Activated CD8-positive, alpha-beta memory T cell treated with anti-CD3 and anti-CD28 coated beads, Interleukin-2, amount 50 U/mL, for 4 hours (primary cell): ENCODE measurements at regions not wholly inside any gene's neighbourhood (a gene's known extent, or its start where the extent isn't known, plus 50 kb on each side); places are given as distances from the start of the nearest gene placed in this dataset.
A peak's percentile ranks its signal among the peaks of the same experiment; 100 is the strongest.
"Not testable (repeated sequence)": the region's sequence is repeated elsewhere in the genome, so short reads cannot be mapped to it uniquely, and the experiment has no call there.

Experiments
- DNase-seq: peaks from one replicate; pipeline ENCODE4 v3.0.0-alpha.2; 2020

DNA sequence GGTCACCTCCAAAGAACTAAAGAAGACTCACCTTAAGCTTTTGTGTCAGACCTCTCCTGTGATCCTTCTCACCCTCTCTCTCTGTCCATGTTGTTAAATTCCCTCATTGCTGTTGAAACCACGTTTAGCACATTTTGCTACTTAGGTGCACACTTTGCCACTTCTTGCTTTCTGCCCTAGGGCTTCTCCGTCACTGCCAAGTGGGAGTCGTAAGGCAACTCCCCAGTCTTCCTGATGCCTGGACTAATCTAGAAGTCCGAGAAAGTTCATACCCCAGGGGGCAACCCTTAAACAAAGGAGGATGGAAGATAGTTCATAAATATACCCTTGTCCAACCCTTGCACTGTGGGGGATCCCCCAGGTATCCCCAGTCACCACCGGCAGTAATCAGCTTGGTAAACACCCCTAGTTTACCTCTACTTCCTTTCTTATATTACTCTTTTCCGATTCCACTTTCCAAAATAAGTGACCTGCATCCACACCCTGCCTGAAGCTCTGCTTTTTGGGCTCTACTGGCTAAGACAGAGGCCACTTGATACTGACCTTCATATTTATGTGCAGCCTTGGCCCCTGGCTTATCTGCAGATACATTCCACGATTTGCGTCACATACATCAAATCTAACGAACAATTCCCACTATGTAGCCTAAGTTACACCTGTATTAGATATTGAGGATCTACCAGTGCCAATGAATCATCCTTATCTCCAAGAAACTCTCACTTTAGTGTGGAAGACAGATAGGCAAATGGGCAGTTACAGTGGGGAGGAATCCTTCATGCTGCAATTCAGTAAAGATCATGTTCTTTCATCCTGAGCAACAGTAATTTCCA is 776.2 kb downstream of the RNF144A start:
- no peak for DNase-seq

DNA sequence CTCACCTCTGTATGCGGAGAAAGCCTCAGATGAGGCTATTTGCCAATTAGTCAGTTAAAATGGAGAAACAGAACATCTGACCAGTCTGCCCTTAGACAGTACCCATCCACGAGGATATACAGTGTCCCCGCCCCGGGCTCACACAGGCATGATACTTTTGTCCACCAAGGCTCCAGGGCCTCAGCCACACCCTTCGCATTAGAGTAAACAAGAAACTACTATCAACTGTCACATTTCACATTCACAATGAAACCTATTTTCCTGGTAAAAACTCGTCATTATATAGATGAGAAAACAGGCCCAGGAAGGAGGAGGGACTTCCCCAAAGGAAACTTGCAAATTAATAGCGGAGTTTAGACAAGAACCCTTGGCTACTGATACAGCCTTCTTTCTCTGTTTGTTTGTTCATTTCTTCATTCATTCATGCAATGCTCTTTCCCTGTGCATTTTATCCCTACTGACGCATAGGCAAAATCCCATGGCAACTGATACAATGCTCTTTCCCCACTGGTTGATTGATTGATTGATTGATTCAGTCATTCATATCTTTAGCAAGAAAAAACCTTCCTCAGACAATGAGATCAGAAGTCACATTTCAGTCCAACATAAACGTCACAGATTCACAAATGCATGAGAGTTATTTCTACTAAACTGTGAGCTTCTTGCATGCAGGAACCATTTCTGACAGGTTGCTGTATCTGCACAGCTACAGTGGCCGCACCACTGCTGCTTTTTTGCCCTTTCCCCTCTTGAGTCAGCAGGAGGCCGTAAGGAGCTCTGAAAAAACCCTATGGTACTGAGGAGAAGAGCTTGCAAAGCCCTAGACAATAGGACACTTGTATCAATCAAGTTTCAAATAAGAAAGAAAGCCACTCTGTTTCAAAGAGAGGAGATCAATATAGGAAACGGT is 777.1 kb downstream of the RNF144A start:
- no peak for DNase-seq

DNA sequence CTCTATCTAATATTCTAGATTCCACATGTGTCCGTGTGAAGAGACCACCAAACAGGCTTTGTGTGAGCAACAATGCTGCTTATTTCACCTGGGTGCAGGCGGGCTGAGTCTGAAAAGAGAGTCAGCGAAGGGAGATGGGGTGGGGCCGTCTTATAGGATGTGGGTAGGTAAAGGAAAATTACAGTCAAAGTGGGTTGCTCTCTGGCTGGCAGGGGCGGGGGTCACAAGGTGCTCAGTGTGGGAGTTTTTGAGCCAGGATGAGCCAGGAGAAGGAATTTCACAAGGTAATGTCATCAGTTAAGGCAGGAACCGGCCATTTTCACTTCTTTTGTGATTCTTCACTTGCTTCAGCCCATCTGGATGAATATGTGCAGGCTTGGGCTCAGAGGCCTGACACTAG is 779.3 kb downstream of the RNF144A start:
- not testable (repeated sequence) for DNase-seq

DNA sequence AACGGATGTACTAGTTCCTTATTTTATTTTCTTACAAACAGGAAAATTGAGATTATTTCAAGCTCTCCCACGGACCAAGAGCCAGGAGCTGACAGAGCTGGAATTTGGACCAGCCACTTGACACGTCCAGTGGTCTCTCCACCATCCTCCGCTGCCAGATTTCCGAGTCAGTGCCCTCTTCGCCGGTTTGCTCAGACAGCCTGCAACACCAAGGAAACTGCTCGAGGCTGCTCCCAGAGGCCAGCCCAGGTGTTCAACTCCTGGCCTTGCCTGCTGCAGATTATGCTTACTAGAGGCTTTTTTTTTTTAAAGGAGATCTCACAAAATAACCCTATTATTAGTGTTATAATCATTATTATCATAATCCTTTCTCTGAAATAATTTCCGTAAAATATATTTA is 779.8 kb downstream of the RNF144A start:
- DNase-seq, result no peak

DNA sequence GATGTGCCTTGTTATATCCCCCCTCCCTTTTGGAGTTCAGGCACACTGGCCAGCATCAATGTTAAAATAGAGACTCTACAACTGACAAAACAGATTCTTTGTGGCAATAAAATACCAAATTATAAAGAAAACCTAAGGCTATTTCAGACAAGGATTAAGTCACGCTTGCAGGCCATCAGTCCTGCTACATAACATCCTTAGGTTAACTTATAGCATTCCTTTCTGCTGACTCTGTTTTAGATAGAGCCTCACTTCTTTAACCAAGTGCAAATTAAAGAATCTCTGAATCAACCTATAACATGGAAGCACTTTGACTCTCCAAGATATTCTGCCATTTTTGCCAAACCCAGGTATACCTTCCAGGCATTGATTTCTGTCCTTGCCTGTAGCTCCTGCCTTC is 784.6 kb downstream of the RNF144A start:
- no peak for DNase-seq

DNA sequence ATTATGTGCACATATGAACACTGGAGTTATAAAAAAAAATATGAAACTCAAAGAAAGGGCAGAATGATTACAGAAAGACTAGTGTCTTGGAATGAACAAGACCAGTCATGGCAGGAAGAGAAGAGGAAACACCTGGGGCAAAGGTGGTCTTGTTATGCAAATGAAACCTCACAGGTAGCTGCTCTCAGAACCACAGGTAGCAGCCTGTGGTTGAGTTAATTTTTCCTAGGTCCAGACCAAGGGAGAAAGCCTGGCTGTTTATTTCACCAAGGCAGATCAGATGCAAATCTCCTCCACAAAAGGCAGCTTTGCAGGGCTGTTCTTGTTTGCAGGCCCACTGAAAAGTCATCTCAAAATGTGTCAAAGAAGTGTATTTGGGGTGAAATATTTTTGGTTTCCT is 785.8 kb downstream of the RNF144A start:
- no peak for DNase-seq

DNA sequence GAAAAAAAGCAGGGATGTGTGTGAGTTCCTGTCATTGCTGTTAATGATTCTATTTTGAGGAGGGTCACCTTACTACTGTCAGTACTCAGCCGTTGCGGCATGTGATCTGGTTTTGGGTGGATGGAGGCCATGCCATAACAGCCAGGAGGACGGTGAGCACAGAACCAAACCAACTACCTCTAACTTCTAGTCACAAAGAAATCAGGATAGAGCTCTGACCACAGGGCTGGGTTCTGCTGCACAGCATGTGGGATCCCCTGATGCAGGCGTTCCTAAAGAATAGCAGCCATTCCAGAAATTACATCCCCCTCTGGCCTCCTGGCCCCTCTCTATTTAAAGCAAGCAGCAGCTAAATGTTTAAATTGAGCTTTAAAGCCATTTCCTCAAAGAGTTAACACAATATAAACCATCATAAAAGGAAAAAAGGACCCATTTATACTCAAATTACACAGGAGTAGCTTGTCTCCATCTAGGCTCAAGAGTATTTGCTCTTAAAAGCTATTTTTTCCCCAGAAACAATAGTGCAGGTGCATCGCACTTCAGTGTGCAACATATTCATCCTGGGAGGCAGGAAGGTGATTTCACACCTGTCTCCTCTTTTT is 786.4 kb downstream of the RNF144A start:
- DNase-seq, result no peak

DNA sequence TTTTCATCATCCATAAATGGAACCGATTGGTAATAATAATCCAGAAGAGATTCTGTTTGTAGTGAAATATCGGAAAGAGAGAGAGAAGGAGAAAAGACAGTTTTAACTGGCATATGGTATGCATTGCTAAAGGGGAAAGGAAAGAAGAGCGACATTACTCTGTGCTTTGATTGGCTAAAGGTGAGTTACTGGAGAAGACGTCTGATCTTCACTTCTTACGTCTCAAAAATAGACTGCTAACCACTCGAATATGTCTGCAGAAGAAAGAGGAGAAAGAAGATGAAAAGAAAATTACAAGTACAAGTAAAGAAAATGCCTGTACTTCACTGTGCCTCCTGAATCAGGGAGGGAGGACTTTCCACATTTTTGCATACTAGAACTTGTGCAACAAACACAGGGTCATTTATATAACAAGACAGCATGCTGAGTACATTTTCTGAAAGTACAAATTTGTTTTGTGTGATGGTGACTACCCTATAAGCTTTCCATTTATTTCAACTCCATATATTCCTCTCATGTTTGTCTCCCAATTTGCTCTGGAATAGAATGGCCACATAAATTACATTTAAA is 787.2 kb downstream of the RNF144A start:
- DNase-seq, result no peak

DNA sequence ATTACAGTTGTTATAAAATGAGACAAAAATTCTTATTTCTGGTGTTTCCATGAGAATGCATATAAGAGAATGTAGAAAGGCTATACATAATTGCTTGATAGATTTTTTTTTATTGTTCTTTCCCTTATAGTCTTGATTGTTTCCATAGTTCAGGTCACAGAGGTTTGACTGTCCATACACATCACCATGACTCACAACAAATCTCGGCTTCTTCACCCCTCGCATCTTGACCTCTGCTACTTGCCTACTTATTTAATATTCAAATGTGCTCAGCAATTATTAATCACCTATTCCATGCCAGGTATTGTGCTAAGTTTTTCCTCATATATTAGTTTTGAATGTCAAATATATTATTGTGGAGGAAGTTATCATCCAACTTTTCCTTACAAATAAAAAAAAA is 789.6 kb downstream of the RNF144A start:
- no peak for DNase-seq

DNA sequence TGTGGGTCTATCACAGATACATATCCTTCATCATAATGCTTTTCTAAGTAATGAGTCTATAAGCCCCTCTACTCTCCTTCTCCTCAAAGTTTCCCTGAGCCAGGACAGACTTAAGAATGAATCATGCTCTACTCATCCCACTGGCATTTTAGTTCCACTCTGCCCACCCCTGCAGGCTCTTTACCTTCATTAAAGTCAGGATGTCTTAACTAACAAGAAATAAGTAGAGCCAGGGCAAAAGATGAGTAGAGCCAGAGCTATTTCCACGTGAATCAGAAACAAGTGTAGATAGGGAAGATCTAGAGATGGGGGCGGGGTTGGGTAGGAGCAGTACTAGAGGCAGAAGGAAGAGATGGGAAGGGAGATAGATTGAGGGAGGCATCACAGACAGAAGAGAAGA is 790.5 kb downstream of the RNF144A start:
- no peak for DNase-seq

DNA sequence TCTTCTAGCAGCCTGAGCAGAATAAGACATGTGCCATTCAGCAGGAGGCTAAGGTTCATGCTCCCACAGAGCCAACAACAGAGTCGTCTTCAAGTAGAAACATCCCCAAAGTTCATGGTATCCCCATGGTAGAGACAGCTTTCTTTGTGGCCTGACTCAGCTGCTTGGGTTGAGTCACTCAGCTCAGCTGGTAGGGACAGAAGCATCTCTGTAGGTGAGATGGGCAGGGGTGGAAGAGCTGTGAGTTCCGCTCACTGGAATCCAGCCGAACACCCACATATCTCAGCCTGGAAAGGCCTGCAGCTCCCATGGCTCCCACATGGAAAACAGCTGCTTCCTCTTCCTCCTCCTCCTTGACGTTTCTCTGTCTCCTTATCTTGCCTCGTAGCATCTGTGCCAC is 792.7 kb downstream of the RNF144A start:
- no peak for DNase-seq

DNA sequence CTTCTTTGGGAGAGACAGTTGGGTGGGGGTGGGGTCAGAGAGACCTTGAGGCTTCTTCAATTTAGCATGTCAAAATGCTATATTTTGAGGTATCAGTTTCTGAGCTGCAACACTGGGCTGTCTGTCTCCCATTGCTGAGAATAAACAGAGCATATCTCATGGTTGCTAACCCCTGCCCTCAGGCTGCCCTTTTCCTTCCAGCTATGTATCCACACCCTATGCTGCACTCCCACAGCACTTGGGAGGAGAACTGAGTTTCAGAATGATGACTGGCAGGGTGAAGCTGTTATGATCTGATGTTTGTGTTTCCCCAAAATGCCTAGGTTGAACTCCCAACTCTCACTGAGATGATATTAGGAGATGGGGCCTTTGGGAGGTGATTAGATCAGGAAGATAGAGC is 794.0 kb downstream of the RNF144A start:
- no peak for DNase-seq

DNA sequence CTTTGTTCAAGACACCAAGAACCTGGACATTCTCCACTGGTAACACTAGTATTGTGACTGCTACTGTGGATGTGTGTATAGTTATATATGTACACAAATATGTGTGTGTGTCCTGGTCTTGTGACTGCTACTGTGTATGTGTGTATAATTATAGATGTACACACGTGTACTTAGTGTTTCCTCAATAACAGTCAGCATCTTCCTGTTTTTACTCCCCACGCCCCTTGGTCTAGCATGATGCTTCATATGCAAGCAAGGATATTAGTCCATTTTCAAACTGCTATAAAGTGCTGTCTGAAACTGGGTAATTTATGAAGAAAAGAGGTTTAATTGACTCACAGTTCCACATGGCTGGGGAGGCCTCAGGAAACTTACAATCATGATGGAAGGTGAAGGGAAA is 802.7 kb downstream of the RNF144A start:
- DNase-seq, result no peak

DNA sequence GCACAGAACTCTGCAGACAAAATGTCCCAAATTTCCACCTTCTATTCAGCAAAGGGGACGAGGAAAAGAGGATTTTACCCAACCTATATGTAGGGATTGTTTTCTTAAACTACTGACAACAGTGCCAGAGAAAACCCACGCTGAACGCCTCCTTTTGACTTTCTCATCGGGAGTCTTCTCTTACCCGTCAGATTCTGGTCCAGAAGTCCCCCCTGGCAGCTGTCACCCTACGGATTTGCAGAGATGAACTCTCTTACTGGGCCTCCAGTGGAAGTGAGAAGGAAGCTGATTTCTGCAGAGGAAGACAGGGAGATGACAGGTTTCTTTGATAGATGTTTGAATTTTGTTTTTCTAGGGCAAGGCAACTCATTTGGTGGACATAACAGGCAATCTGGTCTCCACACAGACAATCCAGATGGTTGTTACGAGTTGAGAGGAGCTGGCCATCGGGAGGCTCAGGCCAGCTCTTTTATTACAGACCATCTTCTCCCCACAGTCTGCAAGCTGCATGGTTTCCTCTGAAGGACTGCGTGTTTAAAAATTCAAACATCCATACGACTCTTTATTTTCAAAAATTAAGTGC is 804.3 kb downstream of the RNF144A start:
- DNase-seq, result no peak

DNA sequence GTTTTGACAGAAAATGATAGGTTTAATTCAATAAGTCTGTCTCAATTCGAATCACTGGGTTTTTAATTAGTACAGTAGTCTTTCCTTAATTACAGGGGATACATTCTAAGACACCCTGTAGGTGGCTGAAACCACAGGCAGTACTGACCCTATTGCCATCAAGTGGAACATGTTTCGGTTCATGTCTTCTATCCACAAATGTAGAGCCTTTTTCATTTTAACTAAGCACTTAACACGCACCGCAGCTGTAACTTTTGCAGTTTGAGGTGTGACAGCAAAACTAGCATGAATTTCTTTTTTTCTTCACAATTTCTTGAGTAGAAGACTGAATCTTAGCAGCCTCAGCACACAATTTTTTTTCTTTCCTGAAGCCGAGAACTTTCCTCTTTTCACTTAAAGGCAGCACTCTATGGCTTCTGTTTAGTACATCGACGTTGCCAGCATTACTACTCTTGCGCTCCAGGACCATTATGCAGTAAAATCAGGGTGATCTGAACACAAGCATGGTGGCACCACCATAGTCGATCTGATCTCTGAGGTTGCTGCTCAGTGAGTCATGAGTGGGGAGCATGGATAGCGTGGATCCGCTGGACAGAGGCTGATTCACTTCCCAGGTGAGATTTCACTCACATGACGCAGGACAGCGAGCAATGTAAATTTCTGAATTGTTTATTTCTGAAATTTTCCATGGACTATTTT is 805.1 kb downstream of the RNF144A start:
- DNase-seq, result no peak

DNA sequence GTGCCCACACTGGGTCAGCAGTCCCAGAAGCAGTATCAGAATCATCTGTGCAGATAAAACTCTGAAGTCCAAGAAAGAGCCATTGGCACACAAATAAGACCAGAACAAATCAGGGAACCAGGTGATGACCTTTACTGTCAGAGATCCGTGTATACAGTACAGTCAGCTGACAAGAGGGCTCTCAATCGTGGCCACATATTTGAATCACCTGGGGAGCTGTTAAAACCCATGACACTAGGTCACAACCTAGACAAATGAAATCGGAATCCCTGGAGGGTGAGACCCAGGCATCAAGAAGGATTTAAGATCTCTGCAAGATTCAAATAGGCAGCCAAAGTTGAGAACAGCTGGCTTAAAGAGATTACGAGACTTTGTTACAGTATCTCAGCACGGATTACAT is 807.1 kb downstream of the RNF144A start:
- DNase-seq, result no peak

DNA sequence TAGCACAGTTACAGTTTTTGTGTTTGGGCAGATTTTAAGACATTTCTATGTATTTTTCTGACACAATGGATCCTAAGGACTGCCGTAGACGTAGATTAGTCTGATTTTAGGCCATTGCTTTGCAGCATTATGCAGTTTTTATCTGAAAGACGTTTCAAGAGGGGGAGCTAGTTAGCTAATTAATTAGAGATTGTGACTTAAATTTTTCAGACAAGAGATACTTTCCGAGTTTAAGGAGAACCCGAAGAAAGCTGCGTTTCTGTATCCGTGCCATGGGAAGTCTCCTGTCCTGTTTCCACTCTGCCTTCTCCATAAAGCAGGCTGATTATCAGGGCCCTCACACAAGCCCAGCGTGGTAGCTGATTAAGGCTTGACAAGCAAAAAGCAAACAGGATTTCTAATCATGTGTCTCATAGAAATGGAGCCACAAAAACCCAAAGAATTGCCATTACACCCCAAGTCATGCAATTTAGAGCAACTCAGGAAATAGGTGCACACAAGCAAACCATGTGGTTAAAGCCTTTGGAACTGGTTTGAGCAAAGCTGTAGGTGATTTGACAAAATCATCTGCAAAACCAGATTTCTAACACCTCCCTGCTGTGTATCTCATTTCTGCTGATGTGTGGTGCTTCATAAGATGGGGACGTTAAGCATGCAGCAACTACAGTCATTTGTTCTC is 808.1 kb downstream of the RNF144A start:
- no peak for DNase-seq

DNA sequence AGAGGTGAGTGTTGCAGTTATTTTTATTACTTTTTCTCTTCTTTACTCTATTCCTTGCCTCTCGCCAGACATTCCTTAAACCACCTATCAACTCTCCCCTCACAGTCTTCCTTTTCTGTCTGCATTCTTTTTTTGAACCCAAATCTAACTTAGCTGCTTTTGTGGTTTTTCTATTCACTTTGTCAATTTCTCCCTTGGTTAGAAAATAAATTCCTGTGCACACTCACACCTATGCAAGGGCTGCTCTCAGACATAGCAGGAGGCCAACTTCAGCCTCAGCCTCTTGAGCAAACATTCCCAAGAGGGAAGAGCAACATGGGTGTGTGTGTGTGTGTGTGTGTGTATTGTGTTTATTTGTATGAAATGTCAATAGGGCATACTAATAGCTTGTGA is 808.6 kb downstream of the RNF144A start:
- DNase-seq, result no peak

DNA sequence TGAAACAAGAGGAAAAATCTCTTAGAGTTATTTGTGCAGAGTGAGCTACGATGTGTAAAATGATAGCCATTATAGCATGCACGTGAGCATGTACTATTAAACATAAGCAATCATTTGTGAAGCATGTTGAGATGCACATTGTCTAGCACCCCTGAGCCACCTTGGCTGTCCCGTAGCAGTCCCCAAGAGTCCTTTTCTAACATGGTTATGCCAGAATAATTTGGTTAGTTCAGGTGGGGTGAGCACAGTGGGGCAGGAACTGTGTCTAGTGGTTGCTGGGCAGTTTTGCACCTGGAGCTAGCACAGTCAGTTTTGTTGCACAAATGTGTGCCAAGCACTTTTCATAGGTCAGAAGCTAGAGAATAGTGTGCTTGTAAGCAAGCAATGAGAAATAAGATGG is 809.8 kb downstream of the RNF144A start:
- no peak for DNase-seq

DNA sequence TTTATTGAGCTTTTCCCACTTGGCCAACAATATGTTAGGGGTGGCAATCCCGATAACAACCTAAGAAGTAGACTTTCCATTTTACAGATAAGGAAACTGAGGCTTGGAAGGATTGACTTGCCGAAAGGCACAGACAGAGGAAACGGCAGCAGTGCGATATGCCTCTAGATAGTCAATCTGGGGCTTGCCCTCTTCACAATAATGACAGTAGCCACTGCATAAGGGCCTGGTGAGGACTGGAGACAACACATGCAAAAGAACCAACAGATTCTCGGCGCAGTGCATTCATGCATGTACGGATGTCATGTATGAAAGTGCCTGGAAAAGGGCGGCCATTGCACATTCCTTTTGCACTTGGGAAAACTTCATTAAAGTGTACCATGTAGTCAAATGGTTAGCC is 811.2 kb downstream of the RNF144A start:
- DNase-seq, result no peak

DNA sequence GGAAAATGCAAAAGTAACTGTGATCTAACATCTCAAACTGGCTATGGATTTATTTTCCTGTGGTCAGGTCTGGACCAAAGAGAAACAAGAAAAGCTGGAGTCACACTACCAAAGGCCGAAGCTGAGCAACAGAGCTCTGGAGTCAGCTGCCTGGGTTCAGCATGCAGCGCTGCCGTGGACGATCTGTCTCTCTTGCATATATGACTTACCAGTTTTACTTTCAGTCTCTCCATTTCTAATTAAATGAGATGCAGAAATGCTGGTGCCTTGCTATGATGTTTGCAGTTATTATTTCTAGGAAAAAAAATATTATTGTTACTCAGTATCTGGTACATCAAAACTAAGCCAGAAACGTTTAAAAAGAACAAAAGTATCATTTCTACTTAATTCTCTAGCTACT is 813.2 kb downstream of the RNF144A start:
- DNase-seq, result peak; percentile 37

DNA sequence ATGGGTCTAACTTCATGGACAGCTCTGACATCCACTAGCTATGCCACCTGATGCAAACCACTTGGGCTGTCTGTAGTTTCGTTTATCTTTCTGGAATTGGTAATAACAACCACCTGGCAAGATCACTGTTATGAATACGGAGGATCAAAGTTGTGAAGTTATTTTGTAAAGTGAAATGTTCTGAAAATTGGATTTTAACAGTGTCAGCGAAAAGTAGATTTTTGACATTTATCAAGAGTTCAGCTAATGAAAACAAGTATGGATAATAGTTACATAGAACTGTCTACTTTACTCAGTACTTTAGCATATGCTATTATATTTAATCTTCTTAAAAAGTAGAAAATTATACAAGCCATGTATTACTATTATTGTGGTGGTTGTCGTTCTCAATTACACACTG is 813.8 kb downstream of the RNF144A start:
- DNase-seq, result no peak
